Vagina (tissue), 2 donors: ENCODE measurements at regions not wholly inside any gene's neighbourhood (a gene's known extent, or its start where the extent isn't known, plus 50 kb on each side); places are given as distances from the start of the nearest gene placed in this dataset.

Experiments used
- POLR2A ChIP-seq, 2 donors: fragments of 450-650 bp; IDR thresholded peaks; one replicate each; pipeline ENCODE4 v1.6.1; 2017; ENCODE audit warnings: antibody characterized with exemption in 2 of 2, mild to moderate bottlenecking in 2 of 2, moderate library complexity in 2 of 2
- POLR2AphosphoS5 ChIP-seq, 2 donors: sonication (generic); formaldehyde crosslinking; IDR thresholded peaks; one replicate each; pipeline ENCODE4 v1.9.0; 2017; ENCODE audit warnings: antibody characterized with exemption in 2 of 2, mild to moderate bottlenecking in 2 of 2, low read depth in 1 of 2; ENCODE audit not compliant: insufficient read depth in 1 of 2
- TF ChIP-seq, protein P1 (sequence below), 3 experiments: fragments of 450-650 bp in 2 of 3; fragments of 200-600 bp in 1 of 3; sonication (generic) in 1 of 3; IDR thresholded peaks; one replicate each; pipeline ENCODE4 v1.5.1; 2017 to 2019; ENCODE audit warnings: antibody characterized with exemption in 3 of 3, mild to moderate bottlenecking in 2 of 3, moderate library complexity in 2 of 3

DNA sequence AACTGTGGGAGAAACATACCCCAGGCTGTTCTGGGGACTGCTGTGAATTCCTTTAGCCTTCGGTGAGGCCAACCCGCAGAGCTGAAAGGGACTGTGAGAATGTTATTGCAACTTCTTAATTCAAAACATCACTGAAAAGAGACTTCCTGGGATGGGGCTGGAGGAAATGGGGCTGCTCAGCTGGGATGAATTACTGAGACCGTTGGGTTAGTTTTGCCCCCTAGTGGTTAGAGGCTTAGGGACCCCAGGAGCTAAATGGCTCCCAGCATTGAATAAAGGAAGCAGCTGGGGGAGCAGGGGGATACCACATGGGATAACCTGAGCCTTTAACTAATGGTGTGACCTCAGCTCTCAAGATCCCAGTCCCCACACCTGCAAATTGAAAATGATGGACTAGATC is 941.1 kb upstream of the FANCL start:
- TF ChIP-seq, protein P1, sequence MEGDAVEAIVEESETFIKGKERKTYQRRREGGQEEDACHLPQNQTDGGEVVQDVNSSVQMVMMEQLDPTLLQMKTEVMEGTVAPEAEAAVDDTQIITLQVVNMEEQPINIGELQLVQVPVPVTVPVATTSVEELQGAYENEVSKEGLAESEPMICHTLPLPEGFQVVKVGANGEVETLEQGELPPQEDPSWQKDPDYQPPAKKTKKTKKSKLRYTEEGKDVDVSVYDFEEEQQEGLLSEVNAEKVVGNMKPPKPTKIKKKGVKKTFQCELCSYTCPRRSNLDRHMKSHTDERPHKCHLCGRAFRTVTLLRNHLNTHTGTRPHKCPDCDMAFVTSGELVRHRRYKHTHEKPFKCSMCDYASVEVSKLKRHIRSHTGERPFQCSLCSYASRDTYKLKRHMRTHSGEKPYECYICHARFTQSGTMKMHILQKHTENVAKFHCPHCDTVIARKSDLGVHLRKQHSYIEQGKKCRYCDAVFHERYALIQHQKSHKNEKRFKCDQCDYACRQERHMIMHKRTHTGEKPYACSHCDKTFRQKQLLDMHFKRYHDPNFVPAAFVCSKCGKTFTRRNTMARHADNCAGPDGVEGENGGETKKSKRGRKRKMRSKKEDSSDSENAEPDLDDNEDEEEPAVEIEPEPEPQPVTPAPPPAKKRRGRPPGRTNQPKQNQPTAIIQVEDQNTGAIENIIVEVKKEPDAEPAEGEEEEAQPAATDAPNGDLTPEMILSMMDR (IDR thresholded peaks at IDR 0.05) = no peak
- no peak for TF ChIP-seq POLR2A (IDR thresholded peaks at IDR 0.05)
- no peak for TF ChIP-seq POLR2AphosphoS5 (IDR thresholded peaks at IDR 0.05; ENCODE audit: insufficient read depth in 1 of 2, low read depth in 1 of 2)
